Lung microvascular endothelial cell (primary cell): ENCODE measurements at regions not wholly inside any gene's neighbourhood (a gene's known extent, or its start where the extent isn't known, plus 50 kb on each side); places are given as distances from the start of the nearest gene placed in this dataset.

Source experiments
- DNase-seq, 2 donors: peaks; one replicate each; pipeline versions ENCODE4 v3.0.0 to v3.0.0-alpha.2; 2010; ENCODE audit warnings: low read depth in 2 of 2

DNA sequence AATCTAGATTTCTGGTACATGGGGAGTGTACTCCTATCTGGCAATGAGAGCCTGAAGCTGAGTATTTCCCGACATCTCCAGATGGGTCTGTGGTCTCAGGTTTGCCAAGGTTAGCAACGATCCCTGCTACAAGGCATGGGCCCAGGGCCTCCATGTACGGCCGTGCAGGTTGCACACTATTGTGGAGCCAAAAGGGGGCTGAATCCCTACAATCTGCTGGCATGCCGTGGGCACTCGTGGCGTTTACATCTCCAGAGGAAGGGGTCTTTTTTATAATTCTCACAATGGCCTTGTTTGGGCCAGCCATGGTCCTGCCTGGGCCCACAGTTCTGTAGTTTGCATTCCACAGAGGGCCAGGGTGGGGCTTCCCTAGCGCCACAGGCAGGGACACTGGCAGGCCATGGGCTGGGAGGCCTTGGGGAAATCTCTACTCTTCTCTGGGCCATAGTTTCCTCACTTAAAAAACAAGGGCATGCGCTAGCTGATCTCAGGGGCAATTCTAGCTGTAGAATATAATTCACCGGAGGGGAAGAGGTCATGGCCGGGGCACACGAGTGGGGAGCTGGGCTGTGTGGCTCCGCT lies 68.9 kb upstream of the TLE3 start:
- no peak for DNase-seq

DNA sequence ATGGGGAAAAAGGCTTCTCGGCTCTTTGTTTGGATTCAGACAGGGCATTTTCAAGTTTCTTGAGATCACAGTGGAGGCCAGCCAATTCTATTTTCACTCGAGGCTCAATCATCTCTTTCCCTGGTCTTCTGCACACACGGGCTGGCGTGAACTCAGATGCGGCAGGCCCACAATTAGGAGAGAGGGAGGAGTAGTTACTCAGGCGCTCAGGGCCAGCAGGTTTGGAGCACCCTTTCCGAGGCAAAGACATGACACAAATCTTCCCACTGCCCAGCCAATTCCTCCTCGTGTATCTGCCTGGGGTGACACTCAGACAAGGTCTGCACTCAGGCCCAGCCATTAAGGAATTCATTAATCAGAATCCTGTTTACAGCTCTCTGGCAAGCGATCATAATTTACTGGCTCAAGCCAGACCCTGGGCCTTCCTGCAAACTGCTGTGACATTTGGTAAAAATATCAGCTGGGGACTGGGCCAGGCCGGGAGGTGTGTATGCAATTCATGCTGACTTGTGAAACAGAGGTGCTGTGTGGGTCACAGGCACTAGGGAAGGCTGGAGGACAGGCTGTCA lies 68.1 kb upstream of the TLE3 start:
- peak; percentile 48 to 49 for DNase-seq

GRCh38 chr15:70164910-70165715 lies 67.4 kb upstream of the TLE3 start:
- DNase-seq, result peak; percentile 24 to 44

GRCh38 chr15:70164156-70164900 lies 66.6 kb upstream of the TLE3 start:
- peak in 1 of 2 donors; percentile 56 for DNase-seq

GRCh38 chr15:70160803-70161565 lies 63.3 kb upstream of the TLE3 start:
- DNase-seq, result no peak

DNA sequence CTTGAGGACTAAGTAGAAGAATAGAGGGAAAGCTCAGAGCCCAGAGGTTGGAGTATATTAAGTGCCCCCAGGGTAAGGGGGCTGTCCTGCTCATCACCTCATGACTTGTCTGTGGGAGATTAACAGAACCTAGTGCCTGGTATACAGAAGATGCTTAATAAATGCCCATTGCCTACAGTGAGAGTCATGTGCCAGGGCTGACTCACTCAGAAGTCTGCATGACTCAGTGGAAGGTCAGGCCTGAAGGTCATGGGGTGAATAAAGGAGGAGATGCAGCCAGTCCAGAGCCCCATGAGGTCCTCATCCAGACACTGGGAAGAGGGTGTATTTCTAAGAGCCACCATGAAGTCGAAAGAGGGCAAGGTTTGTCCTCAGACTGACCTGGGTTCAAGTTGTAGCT lies 62.5 kb upstream of the TLE3 start:
- peak in 1 of 2 donors; percentile 50 for DNase-seq

GRCh38 chr15:70159713-70160009 lies 61.9 kb upstream of the TLE3 start:
- no peak for DNase-seq

DNA sequence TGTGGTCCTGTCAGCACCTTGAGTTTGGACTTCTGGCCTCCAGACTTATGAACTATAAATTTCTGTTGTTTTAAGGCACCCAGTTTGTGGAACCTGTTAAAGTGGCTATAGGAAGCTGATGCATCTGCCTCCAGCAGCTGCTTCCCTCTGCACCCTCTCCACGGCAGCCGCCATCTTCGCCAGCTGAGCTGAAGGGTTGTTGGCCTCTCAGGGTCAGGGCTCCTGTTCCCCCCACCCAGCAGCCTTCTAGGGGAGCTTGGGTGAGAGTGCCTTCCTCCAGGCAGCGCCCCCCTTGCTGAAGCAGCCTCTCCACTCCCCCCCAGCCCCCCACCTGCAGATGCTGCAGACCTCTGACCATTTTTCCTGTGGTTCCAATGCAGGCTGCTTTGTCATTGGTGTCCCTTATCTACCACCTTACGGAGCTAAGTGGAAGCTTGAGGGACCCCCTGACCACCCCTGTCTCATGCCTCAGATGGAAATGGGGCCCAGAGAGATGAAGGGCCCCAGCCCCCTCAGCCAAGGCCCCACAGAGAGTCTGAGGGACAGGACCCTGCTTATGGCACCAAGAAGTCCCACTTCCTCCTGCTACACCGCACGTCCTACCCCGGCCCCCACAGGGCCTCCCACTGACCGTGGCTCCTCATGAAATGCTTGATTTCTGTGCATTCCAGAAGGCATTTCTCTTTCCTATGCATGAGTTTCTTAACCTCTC lies 61.4 kb upstream of the TLE3 start:
- DNase-seq, result no peak

DNA sequence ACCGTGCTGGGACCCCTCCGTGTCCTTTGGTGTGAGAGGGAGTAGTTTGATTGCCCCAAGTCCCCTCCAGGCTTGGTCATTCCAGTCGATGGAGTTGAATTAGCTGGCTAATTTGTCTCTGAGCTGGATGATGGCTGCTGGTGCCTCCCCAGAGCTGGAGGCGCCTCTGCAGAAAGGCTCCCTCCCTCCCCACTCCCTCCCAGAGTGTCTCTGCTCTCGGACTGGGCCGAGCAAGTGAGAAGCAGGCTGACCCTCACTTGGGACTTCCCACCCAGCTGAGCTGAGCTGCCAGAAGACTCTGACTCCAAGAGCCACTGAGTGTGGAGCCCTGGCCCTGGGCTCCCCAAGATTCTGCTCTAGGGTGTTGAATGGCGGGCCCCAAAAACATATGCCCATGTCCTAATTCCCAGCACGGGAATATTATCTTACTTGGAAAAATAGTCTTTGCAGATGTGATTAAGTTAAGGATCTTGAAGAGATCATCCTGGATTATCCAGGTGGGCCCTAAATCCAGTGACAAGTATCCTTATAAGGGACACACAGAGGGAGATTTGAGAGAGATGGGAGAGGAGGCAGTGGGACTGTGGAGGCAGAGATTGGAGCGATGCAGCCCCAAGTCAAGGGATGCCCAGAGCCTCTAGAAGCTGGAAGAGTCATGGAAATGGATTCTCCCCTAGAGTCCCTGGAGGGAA lies 60.7 kb upstream of the TLE3 start:
- DNase-seq, result no peak

DNA sequence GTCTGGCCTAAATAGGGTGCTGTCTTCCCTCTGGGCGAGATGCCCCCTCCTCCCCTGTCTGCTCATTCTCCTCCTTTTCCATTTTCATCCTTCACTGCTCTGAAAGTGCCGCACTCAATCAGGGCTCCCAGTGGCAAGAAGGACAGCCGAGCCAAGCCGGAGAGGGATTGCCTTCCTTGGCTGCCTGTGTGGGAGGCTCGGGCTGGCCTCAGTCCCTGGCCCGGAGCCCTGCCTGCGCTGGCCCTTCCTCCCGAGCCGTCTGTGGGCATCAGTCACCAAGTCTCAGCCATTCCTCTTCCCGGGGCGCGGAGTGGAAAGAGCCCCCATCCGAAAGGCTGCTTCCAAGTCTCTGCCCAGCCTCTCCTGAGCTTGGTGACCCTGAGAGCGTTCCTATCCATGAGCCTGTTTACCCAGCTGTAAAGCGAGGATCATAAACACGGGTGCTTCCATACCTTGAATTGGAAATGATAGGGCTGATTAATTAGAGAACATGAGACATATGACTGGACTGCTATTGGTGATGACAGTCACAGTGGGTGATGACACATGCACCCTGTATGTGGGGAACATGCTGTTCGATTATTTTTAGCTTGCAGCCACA lies 59.1 kb upstream of the TLE3 start:
- peak in 1 of 2 donors; percentile 46 for DNase-seq

GRCh38 chr15:70154718-70155347 lies 57.1 kb upstream of the TLE3 start:
- peak in 1 of 2 donors; percentile 28 for DNase-seq

- DNase-seq, result peak in 1 of 2 donors; percentile 32
These were observed 56.4 kb upstream of the TLE3 start for GRCh38 chr15:70153921-70154717.

- DNase-seq, result peak; percentile 71 to 91
These were observed 54.4 kb upstream of the TLE3 start for GRCh38 chr15:70152070-70152480.

- no peak for DNase-seq
These were observed 53.7 kb upstream of the TLE3 start for GRCh38 chr15:70151462-70151861.

GRCh38 chr15:70151003-70151402 lies 53.3 kb upstream of the TLE3 start:
- DNase-seq, result no peak

GRCh38 chr15:70150405-70150747 lies 52.7 kb upstream of the TLE3 start:
- no peak for DNase-seq

DNA sequence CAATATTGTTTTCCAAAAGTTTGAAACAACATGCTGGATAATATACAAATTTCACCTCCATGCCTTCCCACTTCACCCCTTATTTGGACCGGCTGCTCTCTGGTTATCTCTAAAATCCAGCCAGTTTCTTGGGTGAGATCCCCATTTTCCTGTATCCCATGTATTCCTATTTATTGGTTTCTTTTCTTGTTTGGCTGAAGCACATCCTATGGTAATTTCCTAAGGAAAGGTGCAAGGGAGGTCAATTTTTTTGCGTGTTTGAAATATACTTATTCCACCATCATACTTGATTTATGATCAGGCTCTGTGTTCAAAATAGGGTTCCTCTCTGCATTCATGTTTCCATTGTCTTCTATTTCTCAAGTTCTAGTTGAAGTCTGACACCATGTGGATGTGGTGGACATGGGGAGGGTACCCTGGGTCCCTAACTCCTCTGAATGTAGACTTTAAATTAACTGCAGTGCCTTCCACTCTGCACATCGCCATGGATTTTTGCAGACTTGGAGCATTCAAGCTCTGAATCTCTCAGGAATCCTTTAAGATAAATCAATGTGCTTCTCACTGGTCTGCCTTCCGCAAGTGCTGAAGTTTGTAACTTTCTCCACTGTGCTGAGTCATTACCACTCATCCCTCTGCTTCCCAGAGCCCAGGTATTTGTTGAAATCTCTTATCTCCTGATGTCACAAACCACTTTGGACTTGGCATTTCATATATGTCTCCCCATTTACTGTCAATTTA lies 52.1 kb upstream of the TLE3 start:
- no peak for DNase-seq

GRCh38 chr15:70147778-70148177 lies 50.1 kb upstream of the TLE3 start:
- no peak for DNase-seq
